ENCODE measurements at regions not wholly inside any gene's neighbourhood (a gene's known extent, or its start where the extent isn't known, plus 50 kb on each side); places are given as distances from the start of the nearest gene placed in this dataset.
"Not testable (repeated sequence)": the region's sequence is repeated elsewhere in the genome, so short reads cannot be mapped to it uniquely, and the experiment has no call there.

DNA sequence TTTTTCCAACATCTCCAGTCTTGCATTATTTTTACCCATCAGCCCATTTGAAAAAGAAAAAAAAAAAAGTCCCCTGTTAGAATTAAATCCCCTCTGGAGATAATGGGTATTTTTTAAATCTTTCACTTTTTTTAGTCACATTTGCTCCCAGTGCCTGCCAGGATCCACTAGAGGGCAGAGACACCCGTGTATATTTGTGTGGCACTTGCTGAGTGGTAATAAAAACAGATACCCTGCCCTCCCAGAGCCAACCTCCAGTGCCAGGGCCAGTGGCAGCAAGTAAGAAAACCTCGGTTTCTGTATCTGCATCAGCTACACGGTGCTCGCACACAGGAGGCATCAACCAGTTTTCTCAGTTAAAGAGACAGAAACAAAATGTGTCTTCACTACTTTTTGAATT, 135.1 kb upstream of the DUSP22 start:
- 10 to 20% methylated on average over 4 of the region's 4 CpGs for WGBS, 2 donors
- H3K4me3 ChIP-seq (replicated peaks in 1 of 3); intact Hi-C loops (cut with DNase I); H3K36me3 ChIP-seq; H3K27ac ChIP-seq; H3K9me3 ChIP-seq; H3K4me1 ChIP-seq; H3K27me3 ChIP-seq: not testable (repeated sequence)
- TF ChIP-seq, protein P1, sequence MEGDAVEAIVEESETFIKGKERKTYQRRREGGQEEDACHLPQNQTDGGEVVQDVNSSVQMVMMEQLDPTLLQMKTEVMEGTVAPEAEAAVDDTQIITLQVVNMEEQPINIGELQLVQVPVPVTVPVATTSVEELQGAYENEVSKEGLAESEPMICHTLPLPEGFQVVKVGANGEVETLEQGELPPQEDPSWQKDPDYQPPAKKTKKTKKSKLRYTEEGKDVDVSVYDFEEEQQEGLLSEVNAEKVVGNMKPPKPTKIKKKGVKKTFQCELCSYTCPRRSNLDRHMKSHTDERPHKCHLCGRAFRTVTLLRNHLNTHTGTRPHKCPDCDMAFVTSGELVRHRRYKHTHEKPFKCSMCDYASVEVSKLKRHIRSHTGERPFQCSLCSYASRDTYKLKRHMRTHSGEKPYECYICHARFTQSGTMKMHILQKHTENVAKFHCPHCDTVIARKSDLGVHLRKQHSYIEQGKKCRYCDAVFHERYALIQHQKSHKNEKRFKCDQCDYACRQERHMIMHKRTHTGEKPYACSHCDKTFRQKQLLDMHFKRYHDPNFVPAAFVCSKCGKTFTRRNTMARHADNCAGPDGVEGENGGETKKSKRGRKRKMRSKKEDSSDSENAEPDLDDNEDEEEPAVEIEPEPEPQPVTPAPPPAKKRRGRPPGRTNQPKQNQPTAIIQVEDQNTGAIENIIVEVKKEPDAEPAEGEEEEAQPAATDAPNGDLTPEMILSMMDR (IDR thresholded peaks at IDR 0.05) = peak in 1 of 6 experiments; percentile 21
- peak; percentile 4 to 8 for DNase-seq

DNA sequence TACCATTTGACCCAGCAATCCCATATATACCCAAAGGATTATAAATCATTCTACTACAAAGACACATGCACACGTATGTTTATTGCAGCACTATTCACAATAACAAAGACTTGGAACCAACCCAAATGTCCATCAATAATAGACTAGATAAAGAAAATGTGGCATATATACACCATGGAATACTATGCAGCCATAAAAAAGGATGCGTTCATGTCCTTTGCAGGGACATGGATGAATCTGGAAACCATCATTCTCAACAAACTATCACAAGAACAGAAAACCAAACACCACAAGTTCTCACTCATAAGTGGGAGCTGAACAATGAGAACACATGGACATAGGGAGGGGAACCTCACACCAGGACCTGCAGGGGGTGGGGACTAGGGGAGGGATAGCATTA, 130.6 kb upstream of the DUSP22 start:
- H3K27ac ChIP-seq; H3K27me3 ChIP-seq; DNase-seq; H3K9me3 ChIP-seq; intact Hi-C loops (cut with DNase I); H3K36me3 ChIP-seq; H3K4me3 ChIP-seq (replicated peaks in 1 of 3); H3K4me1 ChIP-seq: not testable (repeated sequence)
- WGBS, 2 donors = 81 to 82% methylated on average over 2 of the region's 2 CpGs

DNA sequence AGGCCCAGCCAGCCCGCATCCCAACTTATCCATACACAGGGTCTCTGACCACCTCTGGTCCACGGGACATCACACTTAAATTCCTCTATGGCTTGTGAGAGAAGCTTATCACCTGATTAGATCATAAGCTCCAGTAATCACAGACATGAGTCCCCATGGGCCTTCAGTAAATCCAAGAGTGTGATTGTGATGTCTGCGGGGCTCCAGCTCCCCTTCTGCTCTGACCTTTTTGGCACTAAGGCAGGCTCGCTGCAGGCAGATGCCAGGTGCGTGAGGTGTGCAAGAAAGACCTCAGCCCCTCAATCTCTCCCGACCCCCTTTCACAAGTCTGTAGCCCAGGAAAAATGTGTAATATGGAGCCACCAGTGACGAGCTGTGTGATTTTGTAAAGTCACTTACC, 127.6 kb upstream of the DUSP22 start:
- Histone ChIP-seq H3K27me3 (no peaks in the 10 kb centered on the region), H3K36me3 (no peaks in the 10 kb centered on the region), H3K27ac (no peak overlapping the region), H3K4me3 (replicated peaks in 1 of 3) (no peak overlapping the region), H3K4me1 (no peaks in the 10 kb centered on the region), H3K9me3 (no peaks in the 10 kb centered on the region)
- no peak for TF ChIP-seq POLR2A (IDR thresholded peaks at IDR 0.05)
- TF ChIP-seq, protein P1 (IDR thresholded peaks at IDR 0.05) = no peak
- no peak for DNase-seq
- 76 to 88% methylated on average over 6 to 7 of the region's 7 CpGs for WGBS, 2 donors
- intact Hi-C loops (cut with DNase I) = no loop called here

DNA sequence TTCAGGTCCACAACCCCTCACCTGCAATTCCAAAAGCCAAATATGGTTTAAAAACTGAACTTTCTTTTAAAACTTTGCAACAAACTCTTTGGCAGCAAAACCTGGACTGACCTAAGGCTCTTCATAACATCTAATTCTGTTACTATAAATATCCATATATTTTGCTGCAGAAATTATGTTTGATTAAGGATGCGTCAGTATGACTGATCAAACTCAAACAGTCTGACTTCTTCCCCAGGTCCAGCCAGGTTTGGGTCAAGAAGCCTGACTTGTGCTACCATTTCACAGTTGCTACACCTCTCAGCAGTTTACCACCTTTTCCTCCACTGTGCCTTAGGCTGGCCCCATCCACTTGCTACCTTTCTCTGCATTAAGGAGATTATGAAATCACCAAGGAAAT, 127.0 kb upstream of the DUSP22 start:
- WGBS, 2 donors = 97 to 100% methylated on average over 1 of the region's 1 CpG
- H3K36me3 ChIP-seq = no peaks in the 10 kb centered on the region
- no peaks in the 10 kb centered on the region for H3K4me1 ChIP-seq
- TF ChIP-seq, protein P1 (IDR thresholded peaks at IDR 0.05) = no peak
- TF ChIP-seq POLR2A (IDR thresholded peaks at IDR 0.05) = no peak
- no peaks in the 10 kb centered on the region for H3K27me3 ChIP-seq
- no peaks in the 10 kb centered on the region for H3K9me3 ChIP-seq
- no peak for DNase-seq
- intact Hi-C loops (cut with DNase I) = no loop called here
- no peak overlapping the region for H3K27ac ChIP-seq
- no peak overlapping the region for H3K4me3 ChIP-seq (replicated peaks in 1 of 3)

DNA sequence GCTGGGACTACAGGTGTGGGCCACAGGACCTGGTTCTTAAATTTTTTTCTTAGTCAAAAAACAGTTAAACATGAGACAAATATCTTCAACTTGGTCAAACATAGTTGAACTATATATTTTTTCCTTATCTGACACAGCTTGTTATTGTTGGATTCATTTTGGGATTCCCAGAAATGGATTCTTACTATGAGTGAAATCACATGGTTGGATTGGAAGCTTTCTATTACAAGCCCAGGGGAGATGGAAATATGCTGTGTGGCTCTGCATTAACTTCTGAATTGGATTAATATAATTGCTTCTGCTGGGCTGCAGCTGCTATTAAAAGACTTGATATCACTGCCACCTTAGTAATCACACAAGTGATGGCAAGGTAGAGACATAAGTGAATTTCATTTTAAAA, 126.4 kb upstream of the DUSP22 start:
- Histone ChIP-seq H3K4me3 (replicated peaks in 1 of 3) (no peak overlapping the region), H3K9me3 (no peaks in the 10 kb centered on the region), H3K36me3 (no peaks in the 10 kb centered on the region), H3K4me1 (no peaks in the 10 kb centered on the region), H3K27ac (no peak overlapping the region), H3K27me3 (no peaks in the 10 kb centered on the region)
- intact Hi-C loops (cut with DNase I) = no loop called here
- no peak for DNase-seq
- TF ChIP-seq, protein P1 (IDR thresholded peaks at IDR 0.05) = no peak
- no peak for TF ChIP-seq POLR2A (IDR thresholded peaks at IDR 0.05)

DNA sequence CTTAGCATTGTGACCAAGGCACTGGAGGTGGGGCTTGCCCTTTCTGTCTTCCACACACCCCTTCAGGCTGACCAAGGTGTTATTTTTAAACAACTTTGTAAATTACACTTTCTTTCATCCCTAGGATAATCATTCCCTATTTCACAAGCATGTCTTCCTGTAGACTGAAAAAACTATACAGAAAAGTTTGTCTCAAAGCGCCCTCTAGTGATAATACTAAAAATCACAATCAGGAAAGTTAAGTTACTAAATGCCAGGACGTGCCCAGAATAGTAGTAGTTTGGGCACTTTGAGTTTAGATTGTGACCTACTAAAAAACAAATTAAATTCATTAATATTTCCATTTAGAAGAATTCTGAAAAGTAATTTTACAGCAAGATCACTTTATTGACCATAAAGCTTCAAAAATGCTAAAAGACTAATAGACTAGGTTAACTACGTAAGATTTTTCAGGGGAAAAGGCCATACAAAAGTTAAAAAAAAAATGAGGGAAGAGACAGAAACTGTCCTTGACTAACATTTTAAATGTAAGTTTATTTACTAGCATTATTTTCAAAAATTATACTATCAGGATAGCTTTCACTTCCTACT, 123.3 kb upstream of the DUSP22 start:
- intact Hi-C loops (cut with DNase I) = no loop called here
- H3K4me1 ChIP-seq = no peaks in the 10 kb centered on the region
- H3K36me3 ChIP-seq = no peaks in the 10 kb centered on the region
- TF ChIP-seq, protein P1 (IDR thresholded peaks at IDR 0.05) = peak; percentile 29 to 63 (median 48)
- no peak for TF ChIP-seq POLR2A (IDR thresholded peaks at IDR 0.05)
- H3K27ac ChIP-seq = no peak overlapping the region
- DNase-seq = no peak
- no peaks in the 10 kb centered on the region for H3K27me3 ChIP-seq
- H3K4me3 ChIP-seq (replicated peaks in 1 of 3) = no peak overlapping the region
- 34 to 35% methylated on average over 3 of the region's 3 CpGs for WGBS, 2 donors
- H3K9me3 ChIP-seq = no peaks in the 10 kb centered on the region
